GM12891 (cell line): ENCODE measurements at regions not wholly inside any gene's neighbourhood (a gene's known extent, or its start where the extent isn't known, plus 50 kb on each side); places are given as distances from the start of the nearest gene placed in this dataset.
"Not testable (repeated sequence)": the region's sequence is repeated elsewhere in the genome, so short reads cannot be mapped to it uniquely, and the experiment has no call there.

Experiments
- POLR2A ChIP-seq: IDR thresholded peaks from 2 replicates; pipeline ENCODE4 v1.6.1; 2011; ENCODE audit warnings: low read depth, low read length, control low read depth
- POLR2AphosphoS5 ChIP-seq: IDR thresholded peaks from 2 replicates; pipeline ENCODE4 v1.6.1; 2011; ENCODE audit warnings: low read depth, low read length, control low read depth

DNA sequence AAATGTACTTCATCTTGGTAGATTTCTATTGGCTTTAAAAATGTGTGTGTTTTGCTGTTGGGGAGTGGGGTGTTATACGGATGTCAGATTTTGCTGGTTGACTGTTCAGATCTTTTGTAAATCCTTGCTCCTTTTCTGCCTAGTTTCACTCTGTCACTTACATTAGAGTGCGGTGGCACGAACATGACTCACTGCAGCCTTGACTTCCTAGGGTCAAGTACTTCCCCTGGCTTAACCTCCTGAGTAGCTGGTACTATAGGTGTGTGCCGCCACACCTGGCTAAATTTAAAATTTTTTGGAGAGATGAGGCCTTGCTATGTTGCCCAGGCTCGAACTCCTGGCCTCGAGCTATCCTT lies 54.0 kb downstream of the VPREB1 start:
- TF ChIP-seq POLR2A, POLR2AphosphoS5: not testable (repeated sequence)
